Liver (tissue), 8 donors: ENCODE measurements at regions not wholly inside any gene's neighbourhood (a gene's known extent, or its start where the extent isn't known, plus 50 kb on each side); places are given as distances from the start of the nearest gene placed in this dataset.

Source experiments
- DNase-seq: peaks from one replicate; pipeline ENCODE4 v3.0.0-alpha.2; 2017; ENCODE audit warnings: low spot score
- H3K27ac ChIP-seq, 2 donors: one replicate each; pipeline ENCODE4 v1.7.0; 2013; ENCODE audit warnings: inconsistent platforms in 2 of 2, low read length in 2 of 2, control low read depth in 1 of 2, low read depth in 1 of 2, mild to moderate bottlenecking in 1 of 2
- H3K27me3 ChIP-seq, 4 donors: one replicate each; pipeline versions ENCODE4 v1.6.1 to v1.7.0; 2013; ENCODE audit warnings: low read length in 3 of 4, inconsistent platforms in 1 of 4, mild to moderate bottlenecking in 1 of 4, moderate library complexity in 1 of 4; ENCODE audit not compliant: control insufficient read depth in 4 of 4, insufficient read depth in 4 of 4
- H3K36me3 ChIP-seq, 4 donors: one replicate each; pipeline versions ENCODE4 v1.6.1 to v1.7.0; 2013; ENCODE audit warnings: low read length in 3 of 4, mild to moderate bottlenecking in 3 of 4, low read depth in 1 of 4, moderate library complexity in 1 of 4; ENCODE audit not compliant: control insufficient read depth in 4 of 4, insufficient read depth in 3 of 4
- H3K4me1 ChIP-seq, 4 donors: one replicate each; pipeline versions ENCODE4 v1.6.1 to v1.7.0; 2013; ENCODE audit warnings: low read length in 3 of 4, mild to moderate bottlenecking in 3 of 4, moderate library complexity in 1 of 4; ENCODE audit not compliant: control insufficient read depth in 4 of 4, insufficient read depth in 4 of 4
- H3K4me3 ChIP-seq, 3 donors: one replicate each; pipeline versions ENCODE4 v1.6.1 to v1.7.0; 2013; ENCODE audit warnings: low read length in 3 of 3, control low read depth in 1 of 3, low read depth in 1 of 3, mild to moderate bottlenecking in 1 of 3
- H3K9ac ChIP-seq, 2 donors: one replicate each; pipeline ENCODE4 v1.7.0; 2013; ENCODE audit warnings: low read length in 2 of 2, mild to moderate bottlenecking in 2 of 2, moderate library complexity in 2 of 2, control low read depth in 1 of 2, low read depth in 1 of 2
- H3K9me3 ChIP-seq, 4 donors: one replicate each; pipeline versions ENCODE4 v1.6.1 to v1.7.0; 2013; ENCODE audit warnings: low read length in 3 of 4; ENCODE audit not compliant: control insufficient read depth in 4 of 4
- EGR1 ChIP-seq, 2 donors: IDR thresholded peaks; 2 replicates each; pipeline ENCODE4 v1.6.1; 2016 to 2018; ENCODE audit warnings: antibody characterized with exemption in 2 of 2, low read depth in 2 of 2
- FOXA2 ChIP-seq: IDR thresholded peaks from 2 replicates; pipeline ENCODE4 v1.6.1; 2016; ENCODE audit warnings: antibody characterized with exemption
- GABPA ChIP-seq, 2 donors: IDR thresholded peaks in 1 of 2; conservative IDR thresholded peaks in 1 of 2; 2 replicates each; pipeline ENCODE4 v1.6.1; 2016; ENCODE audit warnings: antibody characterized with exemption in 2 of 2, mild to moderate bottlenecking in 1 of 2, moderate library complexity in 1 of 2
- HNF4A ChIP-seq, 2 donors: conservative IDR thresholded peaks; 2 replicates each; pipeline ENCODE4 v1.6.1; 2016; ENCODE audit warnings: antibody characterized with exemption in 2 of 2, mild to moderate bottlenecking in 2 of 2
- HNF4G ChIP-seq: IDR thresholded peaks from 2 replicates; pipeline ENCODE4 v1.6.1; 2016; ENCODE audit warnings: antibody characterized with exemption
- JUND ChIP-seq, 2 donors: IDR thresholded peaks; 2 replicates each; pipeline ENCODE4 v1.6.1; 2016; ENCODE audit warnings: antibody characterized with exemption in 2 of 2
- NR2F2 ChIP-seq: IDR thresholded peaks from 2 replicates; pipeline ENCODE4 v1.6.1; 2016; ENCODE audit warnings: antibody characterized with exemption
- RAD21 ChIP-seq, 2 donors: IDR thresholded peaks; 2 replicates each; pipeline ENCODE4 v1.6.1; 2016; ENCODE audit warnings: antibody characterized with exemption in 2 of 2, mild to moderate bottlenecking in 2 of 2
- RXRA ChIP-seq, 2 donors: IDR thresholded peaks; 2 replicates each; pipeline ENCODE4 v1.6.1; 2017 to 2018; ENCODE audit warnings: antibody characterized with exemption in 2 of 2, mild to moderate bottlenecking in 1 of 2
- SP1 ChIP-seq: IDR thresholded peaks from 2 replicates; pipeline ENCODE4 v1.6.1; 2018; ENCODE audit warnings: antibody characterized with exemption, mild to moderate bottlenecking
- TAF1 ChIP-seq: conservative IDR thresholded peaks from 2 replicates; pipeline ENCODE4 v1.6.1; 2016; ENCODE audit warnings: antibody characterized with exemption, mild to moderate bottlenecking
- YY1 ChIP-seq: IDR thresholded peaks from 2 replicates; pipeline ENCODE4 v1.6.1; 2016; ENCODE audit warnings: antibody characterized with exemption, mild to moderate bottlenecking
- WGBS: extraction: QIAGEN DNeasy Blood & Tissue Kit; methylation state at CpG from one replicate; pipeline ENCODE4 v1.1.7; 2013; 5-methylcytosine and 5-hydroxymethylcytosine counted together
- TF ChIP-seq, protein P1 (sequence below): IDR thresholded peaks from 2 replicates; pipeline ENCODE4 v1.6.1; 2016; ENCODE audit warnings: antibody characterized with exemption, mild to moderate bottlenecking
- TF ChIP-seq, protein P2 (sequence below): IDR thresholded peaks from 2 replicates; pipeline ENCODE4 v1.6.1; 2016; ENCODE audit warnings: antibody characterized with exemption
- TF ChIP-seq, protein P3 (sequence below): IDR thresholded peaks from 2 replicates; pipeline ENCODE4 v1.6.1; 2016; ENCODE audit warnings: antibody characterized with exemption
- TF ChIP-seq, protein P4 (sequence below): IDR thresholded peaks from 2 replicates; pipeline ENCODE4 v1.6.1; 2016; ENCODE audit warnings: antibody characterized with exemption
- TF ChIP-seq, protein P5 (sequence below): fragments of 150-350 bp; IDR thresholded peaks from 2 replicates; pipeline ENCODE4 v1.5.1; 2017; ENCODE audit warnings: improper control_type of control experiment, low read depth, low read length; ENCODE audit not compliant: missing input control
- donor health status: healthy.
- donor health status: healthy.
- donor health status: healthy.
- donor health status: healthy.
- donor health status: healthy.

DNA sequence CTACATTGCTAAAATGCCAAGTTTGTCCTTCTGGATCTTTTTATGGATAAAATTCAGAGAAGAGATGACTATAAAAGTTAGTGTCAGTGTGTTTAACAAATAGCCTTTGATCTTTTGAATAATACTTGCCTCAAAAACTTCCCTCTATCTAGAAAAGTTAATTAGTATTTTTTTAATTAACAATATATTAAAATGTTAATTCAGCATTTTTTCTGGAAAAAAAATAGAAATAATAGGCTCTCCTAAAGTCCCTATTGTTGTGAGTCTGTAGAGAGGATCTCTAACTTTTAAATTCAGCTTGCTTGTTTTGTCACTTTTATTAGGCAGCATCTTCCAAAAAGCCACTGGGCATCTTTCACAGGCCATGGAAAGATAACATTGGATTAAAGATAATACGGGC lies 435.2 kb upstream of the RASGEF1B start:
- Histone ChIP-seq H3K36me3 (no peaks in the 10 kb centered on the region), H3K9ac (no peak overlapping the region), H3K27ac (no peak overlapping the region), H3K4me3 (no peak overlapping the region), H3K4me1 (peaks cover 0 to 1% (median 0%) of the 10 kb centered on the region in 4 donors), H3K27me3 (no peaks in the 10 kb centered on the region), H3K9me3 (no peaks in the 10 kb centered on the region)
- no peak for DNase-seq
- TF ChIP-seq YY1 (no peak), EGR1 (IDR thresholded peaks at IDR 0.05; ENCODE audit: low read depth in 2 of 2) (no peak), JUND (IDR thresholded peaks at IDR 0.05) (no peak), HNF4G (no peak), HNF4A (conservative IDR thresholded peaks at IDR 0.05) (no peak), SP1 (no peak), RXRA (IDR thresholded peaks at IDR 0.05) (no peak), NR2F2 (no peak), FOXA2 (no peak), GABPA (IDR thresholded peaks at IDR 0.05 in 1 of 2, conservative IDR thresholded peaks at IDR 0.05 in 1 of 2) (no peak), RAD21 (IDR thresholded peaks at IDR 0.05) (no peak), TAF1 (no peak)
- TF ChIP-seq, protein P1, sequence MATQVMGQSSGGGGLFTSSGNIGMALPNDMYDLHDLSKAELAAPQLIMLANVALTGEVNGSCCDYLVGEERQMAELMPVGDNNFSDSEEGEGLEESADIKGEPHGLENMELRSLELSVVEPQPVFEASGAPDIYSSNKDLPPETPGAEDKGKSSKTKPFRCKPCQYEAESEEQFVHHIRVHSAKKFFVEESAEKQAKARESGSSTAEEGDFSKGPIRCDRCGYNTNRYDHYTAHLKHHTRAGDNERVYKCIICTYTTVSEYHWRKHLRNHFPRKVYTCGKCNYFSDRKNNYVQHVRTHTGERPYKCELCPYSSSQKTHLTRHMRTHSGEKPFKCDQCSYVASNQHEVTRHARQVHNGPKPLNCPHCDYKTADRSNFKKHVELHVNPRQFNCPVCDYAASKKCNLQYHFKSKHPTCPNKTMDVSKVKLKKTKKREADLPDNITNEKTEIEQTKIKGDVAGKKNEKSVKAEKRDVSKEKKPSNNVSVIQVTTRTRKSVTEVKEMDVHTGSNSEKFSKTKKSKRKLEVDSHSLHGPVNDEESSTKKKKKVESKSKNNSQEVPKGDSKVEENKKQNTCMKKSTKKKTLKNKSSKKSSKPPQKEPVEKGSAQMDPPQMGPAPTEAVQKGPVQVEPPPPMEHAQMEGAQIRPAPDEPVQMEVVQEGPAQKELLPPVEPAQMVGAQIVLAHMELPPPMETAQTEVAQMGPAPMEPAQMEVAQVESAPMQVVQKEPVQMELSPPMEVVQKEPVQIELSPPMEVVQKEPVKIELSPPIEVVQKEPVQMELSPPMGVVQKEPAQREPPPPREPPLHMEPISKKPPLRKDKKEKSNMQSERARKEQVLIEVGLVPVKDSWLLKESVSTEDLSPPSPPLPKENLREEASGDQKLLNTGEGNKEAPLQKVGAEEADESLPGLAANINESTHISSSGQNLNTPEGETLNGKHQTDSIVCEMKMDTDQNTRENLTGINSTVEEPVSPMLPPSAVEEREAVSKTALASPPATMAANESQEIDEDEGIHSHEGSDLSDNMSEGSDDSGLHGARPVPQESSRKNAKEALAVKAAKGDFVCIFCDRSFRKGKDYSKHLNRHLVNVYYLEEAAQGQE, result no peak
- TF ChIP-seq, protein P2, sequence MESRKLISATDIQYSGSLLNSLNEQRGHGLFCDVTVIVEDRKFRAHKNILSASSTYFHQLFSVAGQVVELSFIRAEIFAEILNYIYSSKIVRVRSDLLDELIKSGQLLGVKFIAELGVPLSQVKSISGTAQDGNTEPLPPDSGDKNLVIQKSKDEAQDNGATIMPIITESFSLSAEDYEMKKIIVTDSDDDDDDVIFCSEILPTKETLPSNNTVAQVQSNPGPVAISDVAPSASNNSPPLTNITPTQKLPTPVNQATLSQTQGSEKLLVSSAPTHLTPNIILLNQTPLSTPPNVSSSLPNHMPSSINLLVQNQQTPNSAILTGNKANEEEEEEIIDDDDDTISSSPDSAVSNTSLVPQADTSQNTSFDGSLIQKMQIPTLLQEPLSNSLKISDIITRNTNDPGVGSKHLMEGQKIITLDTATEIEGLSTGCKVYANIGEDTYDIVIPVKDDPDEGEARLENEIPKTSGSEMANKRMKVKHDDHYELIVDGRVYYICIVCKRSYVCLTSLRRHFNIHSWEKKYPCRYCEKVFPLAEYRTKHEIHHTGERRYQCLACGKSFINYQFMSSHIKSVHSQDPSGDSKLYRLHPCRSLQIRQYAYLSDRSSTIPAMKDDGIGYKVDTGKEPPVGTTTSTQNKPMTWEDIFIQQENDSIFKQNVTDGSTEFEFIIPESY, result no peak
- TF ChIP-seq, protein P3, sequence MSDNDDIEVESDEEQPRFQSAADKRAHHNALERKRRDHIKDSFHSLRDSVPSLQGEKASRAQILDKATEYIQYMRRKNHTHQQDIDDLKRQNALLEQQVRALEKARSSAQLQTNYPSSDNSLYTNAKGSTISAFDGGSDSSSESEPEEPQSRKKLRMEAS, result no peak
- TF ChIP-seq, protein P4, sequence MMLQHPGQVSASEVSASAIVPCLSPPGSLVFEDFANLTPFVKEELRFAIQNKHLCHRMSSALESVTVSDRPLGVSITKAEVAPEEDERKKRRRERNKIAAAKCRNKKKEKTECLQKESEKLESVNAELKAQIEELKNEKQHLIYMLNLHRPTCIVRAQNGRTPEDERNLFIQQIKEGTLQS, result no peak
- TF ChIP-seq, protein P5, sequence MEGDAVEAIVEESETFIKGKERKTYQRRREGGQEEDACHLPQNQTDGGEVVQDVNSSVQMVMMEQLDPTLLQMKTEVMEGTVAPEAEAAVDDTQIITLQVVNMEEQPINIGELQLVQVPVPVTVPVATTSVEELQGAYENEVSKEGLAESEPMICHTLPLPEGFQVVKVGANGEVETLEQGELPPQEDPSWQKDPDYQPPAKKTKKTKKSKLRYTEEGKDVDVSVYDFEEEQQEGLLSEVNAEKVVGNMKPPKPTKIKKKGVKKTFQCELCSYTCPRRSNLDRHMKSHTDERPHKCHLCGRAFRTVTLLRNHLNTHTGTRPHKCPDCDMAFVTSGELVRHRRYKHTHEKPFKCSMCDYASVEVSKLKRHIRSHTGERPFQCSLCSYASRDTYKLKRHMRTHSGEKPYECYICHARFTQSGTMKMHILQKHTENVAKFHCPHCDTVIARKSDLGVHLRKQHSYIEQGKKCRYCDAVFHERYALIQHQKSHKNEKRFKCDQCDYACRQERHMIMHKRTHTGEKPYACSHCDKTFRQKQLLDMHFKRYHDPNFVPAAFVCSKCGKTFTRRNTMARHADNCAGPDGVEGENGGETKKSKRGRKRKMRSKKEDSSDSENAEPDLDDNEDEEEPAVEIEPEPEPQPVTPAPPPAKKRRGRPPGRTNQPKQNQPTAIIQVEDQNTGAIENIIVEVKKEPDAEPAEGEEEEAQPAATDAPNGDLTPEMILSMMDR, result no peak
- 94% methylated on average over 1 of the region's 1 CpG for WGBS

DNA sequence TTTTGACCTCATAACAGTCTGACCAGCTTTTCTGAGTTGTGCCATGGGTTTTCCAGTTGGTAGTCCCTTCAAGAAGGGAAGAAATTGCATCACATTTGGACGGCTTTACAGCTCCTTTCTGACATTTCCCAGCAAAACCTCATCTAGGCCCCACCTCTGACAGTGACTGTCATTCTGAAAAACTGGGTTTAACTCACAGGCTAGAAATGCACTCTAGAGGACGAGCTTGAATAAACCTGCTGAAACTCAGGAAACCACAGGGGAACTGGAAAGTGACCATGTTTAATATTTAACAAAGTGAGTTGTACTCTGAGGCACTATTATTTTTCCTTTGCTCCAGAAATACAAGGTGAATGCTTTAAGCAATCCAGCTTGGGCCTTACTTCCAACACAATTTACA lies 434.3 kb upstream of the RASGEF1B start:
- H3K36me3 ChIP-seq, result no peaks in the 10 kb centered on the region
- H3K4me1 ChIP-seq, result peaks cover 0 to 1% (median 0%) of the 10 kb centered on the region in 4 donors
- DNase-seq, result no peak
- H3K9me3 ChIP-seq, result no peaks in the 10 kb centered on the region
- H3K27me3 ChIP-seq, result no peaks in the 10 kb centered on the region
- H3K4me3 ChIP-seq, result no peak overlapping the region
- no peak overlapping the region for H3K9ac ChIP-seq
- 31% methylated on average over 2 of the region's 2 CpGs for whole genome bisulfite sequencing
- no peak overlapping the region for H3K27ac ChIP-seq
- TF ChIP-seq NR2F2 (no peak), JUND (IDR thresholded peaks at IDR 0.05) (peak in 1 of 2 donors; percentile 19), RAD21 (IDR thresholded peaks at IDR 0.05) (peak in 1 of 2 donors; percentile 32), SP1 (peak; percentile 9), HNF4G (no peak), FOXA2 (peak; percentile 7), HNF4A (conservative IDR thresholded peaks at IDR 0.05) (peak in 1 of 2 donors; percentile 17), TAF1 (no peak), EGR1 (IDR thresholded peaks at IDR 0.05; ENCODE audit: low read depth in 2 of 2) (no peak)
- TF ChIP-seq, protein P2, result no peak
- TF ChIP-seq, protein P3, result no peak
- TF ChIP-seq, protein P1, result no peak
- TF ChIP-seq, protein P4, result no peak
